SU-DHL-6 (cell line): ENCODE measurements at regions not wholly inside any gene's neighbourhood (a gene's known extent, or its start where the extent isn't known, plus 50 kb on each side); places are given as distances from the start of the nearest gene placed in this dataset.

Experiments
- H2AFZ ChIP-seq: fragments of 200-600 bp; sonication (generic); 2 replicates; pipeline ENCODE4 v1.6.1; 2014; ENCODE audit warnings: low read depth, mild to moderate bottlenecking, moderate library complexity, mixed read lengths, antibody characterized with exemption, low read length; ENCODE audit not compliant: severe bottlenecking
- H3F3A ChIP-seq: fragments of 200-600 bp; shearing (Covaris generic); 2 replicates; pipeline ENCODE4 v1.6.0; 2016; ENCODE audit warnings: antibody characterized with exemption, mild to moderate bottlenecking; ENCODE audit not compliant: insufficient read depth
- H3K27ac ChIP-seq: fragments of 200-600 bp; sonication (generic); 2 replicates; pipeline ENCODE4 v1.5.1; 2016; ENCODE audit warnings: low read depth, mild to moderate bottlenecking, low read length, moderate library complexity, mixed read lengths
- H3K27me3 ChIP-seq: fragments of 200-600 bp; sonication (generic), shearing (Covaris generic); 2 replicates; pipeline ENCODE4 v1.6.0; 2014; ENCODE audit warnings: mild to moderate bottlenecking, low read length
- H3K36me3 ChIP-seq: fragments of 200-600 bp; sonication (generic); 2 replicates; pipeline ENCODE4 v1.6.1; 2014; ENCODE audit warnings: mild to moderate bottlenecking, low read length, mixed read lengths
- H3K4me2 ChIP-seq: fragments of 300-600, 200-600 bp; shearing (Covaris generic), sonication (generic); 2 replicates; pipeline ENCODE4 v1.6.0; 2014; ENCODE audit warnings: low read length, low read depth, mild to moderate bottlenecking; ENCODE audit not compliant: poor library complexity, severe bottlenecking
- H3K4me3 ChIP-seq: fragments of 200-600 bp; sonication (generic); 2 replicates; pipeline ENCODE4 v1.5.1; 2014; ENCODE audit warnings: antibody characterized with exemption, low read length, mild to moderate bottlenecking, mixed read lengths; ENCODE audit not compliant: insufficient read depth, poor library complexity, severe bottlenecking
- H3K79me2 ChIP-seq: fragments of 200-600 bp; sonication (generic); 2 replicates; pipeline ENCODE4 v1.6.1; 2014; ENCODE audit warnings: mild to moderate bottlenecking, low read length, moderate library complexity; ENCODE audit not compliant: insufficient read depth
- H3K9ac ChIP-seq: fragments of 200-600 bp; sonication (generic); 2 replicates; pipeline ENCODE4 v1.7.0; 2014; ENCODE audit warnings: mild to moderate bottlenecking, low read length
- H3K9me2 ChIP-seq: fragments of 200-600 bp; sonication (generic); replicated peaks from 2 replicates; pipeline ENCODE4 v1.6.1; 2014; ENCODE audit warnings: low read length; ENCODE audit not compliant: insufficient read depth
- H3K9me3 ChIP-seq: fragments of 200-600 bp; sonication (generic); 2 replicates; pipeline ENCODE4 v1.6.1; 2014; ENCODE audit warnings: low read length, mixed read lengths; ENCODE audit not compliant: insufficient read depth
- H4K20me1 ChIP-seq: fragments of 200-600 bp; sonication (generic); 2 replicates; pipeline ENCODE4 v1.6.1; 2014; ENCODE audit warnings: low read depth, mild to moderate bottlenecking, antibody characterized with exemption, low read length, moderate library complexity, mixed read lengths
- EZH2phosphoT487 ChIP-seq: fragments of 200-600 bp; sonication (generic), shearing (Covaris generic); conservative IDR thresholded peaks from 2 replicates; pipeline ENCODE4 v1.6.1; 2018; ENCODE audit warnings: mild to moderate bottlenecking, antibody characterized with exemption, low read length, moderate library complexity, mixed read lengths
- TF ChIP-seq, protein P1 (sequence below): fragments of 200-600 bp; sonication (generic); IDR thresholded peaks from one replicate; pipeline ENCODE4 v1.5.1; 2017; ENCODE audit warnings: antibody characterized with exemption, mild to moderate bottlenecking, low read length, moderate library complexity; ENCODE audit not compliant: insufficient read depth, poor library complexity, severe bottlenecking

- Histone ChIP-seq H3K79me2 (no peaks in the 10 kb centered on the region), H3K27ac (no peak overlapping the region), H3K27me3 (no peaks in the 10 kb centered on the region), H3F3A (no peaks in the 10 kb centered on the region), H3K4me2 (no peak overlapping the region), H3K36me3 (no peaks in the 10 kb centered on the region), H3K4me3 (no peak overlapping the region), H3K9ac (no peak overlapping the region), H4K20me1 (no peaks in the 10 kb centered on the region), H3K9me2 (no peaks in the 10 kb centered on the region), H3K9me3 (no peaks in the 10 kb centered on the region), H2AFZ (no peak overlapping the region)
- TF ChIP-seq, protein P1, sequence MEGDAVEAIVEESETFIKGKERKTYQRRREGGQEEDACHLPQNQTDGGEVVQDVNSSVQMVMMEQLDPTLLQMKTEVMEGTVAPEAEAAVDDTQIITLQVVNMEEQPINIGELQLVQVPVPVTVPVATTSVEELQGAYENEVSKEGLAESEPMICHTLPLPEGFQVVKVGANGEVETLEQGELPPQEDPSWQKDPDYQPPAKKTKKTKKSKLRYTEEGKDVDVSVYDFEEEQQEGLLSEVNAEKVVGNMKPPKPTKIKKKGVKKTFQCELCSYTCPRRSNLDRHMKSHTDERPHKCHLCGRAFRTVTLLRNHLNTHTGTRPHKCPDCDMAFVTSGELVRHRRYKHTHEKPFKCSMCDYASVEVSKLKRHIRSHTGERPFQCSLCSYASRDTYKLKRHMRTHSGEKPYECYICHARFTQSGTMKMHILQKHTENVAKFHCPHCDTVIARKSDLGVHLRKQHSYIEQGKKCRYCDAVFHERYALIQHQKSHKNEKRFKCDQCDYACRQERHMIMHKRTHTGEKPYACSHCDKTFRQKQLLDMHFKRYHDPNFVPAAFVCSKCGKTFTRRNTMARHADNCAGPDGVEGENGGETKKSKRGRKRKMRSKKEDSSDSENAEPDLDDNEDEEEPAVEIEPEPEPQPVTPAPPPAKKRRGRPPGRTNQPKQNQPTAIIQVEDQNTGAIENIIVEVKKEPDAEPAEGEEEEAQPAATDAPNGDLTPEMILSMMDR = no peak
- no peak for TF ChIP-seq EZH2phosphoT487
Observed at GRCh38 chr14:89067293-89067972, 243.0 kb downstream of the TTC8 start.

GRCh38 chr14:89078021-89078795, 253.8 kb downstream of the TTC8 start:
- no peak overlapping the region for H2AFZ ChIP-seq
- H3K4me3 ChIP-seq = no peak overlapping the region

DNA sequence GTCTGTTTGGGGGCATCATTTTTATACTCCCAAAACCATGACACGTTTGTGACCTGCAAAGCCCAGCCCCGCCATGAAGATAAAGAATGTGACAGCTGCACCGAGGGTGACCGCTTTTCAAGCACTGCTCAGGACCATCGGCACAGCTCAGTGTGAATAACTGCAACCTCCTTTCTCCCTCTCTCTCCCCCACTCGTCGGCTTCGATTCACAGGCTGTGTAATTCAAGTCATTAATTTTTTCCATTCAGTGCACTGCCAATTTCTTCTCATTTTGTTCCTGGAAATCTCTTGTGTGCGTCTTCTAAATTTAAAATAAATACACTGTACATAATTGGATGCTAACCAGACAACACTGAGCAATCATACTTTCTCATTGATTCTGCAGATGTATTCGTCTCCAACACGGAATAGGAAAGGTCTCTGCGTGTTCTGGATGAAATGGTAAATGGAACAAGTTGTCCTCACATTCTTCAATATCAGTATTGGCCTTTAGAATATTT, 260.8 kb downstream of the TTC8 start:
- no peaks in the 10 kb centered on the region for H3K9me2 ChIP-seq
- no peak overlapping the region for H2AFZ ChIP-seq
- no peak overlapping the region for H3K4me3 ChIP-seq
- no peak overlapping the region for H3K4me2 ChIP-seq
- H3K36me3 ChIP-seq = no peaks in the 10 kb centered on the region
- no peak overlapping the region for H3K27ac ChIP-seq
- H3K27me3 ChIP-seq = no peaks in the 10 kb centered on the region
- H3K79me2 ChIP-seq = no peaks in the 10 kb centered on the region
- H3F3A ChIP-seq = no peaks in the 10 kb centered on the region
- no peaks in the 10 kb centered on the region for H4K20me1 ChIP-seq
- no peak overlapping the region for H3K9ac ChIP-seq
- H3K9me3 ChIP-seq = no peaks in the 10 kb centered on the region
- TF ChIP-seq, protein P1 = no peak
- no peak for TF ChIP-seq EZH2phosphoT487

More at GRCh38 chr14:89078021-89078795, 253.8 kb downstream of the TTC8 start:
- Histone ChIP-seq H3K9me2 (no peaks in the 10 kb centered on the region), H3F3A (no peaks in the 10 kb centered on the region), H3K36me3 (no peaks in the 10 kb centered on the region), H3K27ac (no peak overlapping the region), H3K79me2 (no peaks in the 10 kb centered on the region), H3K4me2 (no peak overlapping the region), H3K27me3 (no peaks in the 10 kb centered on the region), H3K9ac (no peak overlapping the region), H3K9me3 (no peaks in the 10 kb centered on the region), H4K20me1 (no peaks in the 10 kb centered on the region)
- no peak for TF ChIP-seq EZH2phosphoT487
- TF ChIP-seq, protein P1 = no peak
